Caco-2 (cell line): ENCODE measurements at regions not wholly inside any gene's neighbourhood (a gene's known extent, or its start where the extent isn't known, plus 50 kb on each side); places are given as distances from the start of the nearest gene placed in this dataset.
A peak's percentile ranks its signal among the peaks of the same experiment; 100 is the strongest.

ENCODE experiments used
- BruUV-seq: library from RNA; stranded (reverse); fragments of 400-500 nt; replicated peaks from 2 replicates; lab custom pipeline; 2021; lab: Mats Ljungman, UMichigan
- CTCF ChIA-PET: fragments of 300-600 bp; sonication (Branson Sonifier 250); formaldehyde crosslinking; loops from one replicate; lab custom pipeline; 2022; ENCODE audit warnings: antibody characterized with exemption; lab: Charles Lee
- POLR2A ChIA-PET: fragments of 300-600 bp; sonication (Branson Sonifier 250); formaldehyde crosslinking; loops from one replicate; lab custom pipeline; 2022; ENCODE audit warnings: antibody characterized with exemption; lab: Charles Lee
- DNase-seq, 2 experiments: peaks; one replicate each; pipeline versions ENCODE4 v3.0.0 to v3.0.0-alpha.2; 2020 to 2022
- H3K27me3 ChIP-seq: replicated peaks from 2 replicates; pipeline ENCODE4 v1.6.0; 2011; ENCODE audit warnings: low read length; ENCODE audit not compliant: control insufficient read depth, insufficient read depth
- H3K36me3 ChIP-seq: 2 replicates; pipeline ENCODE4 v1.5.1; 2011; ENCODE audit warnings: low read length; ENCODE audit not compliant: control insufficient read depth, insufficient read depth
- H3K4me1 ChIP-seq: fragments of 250-450 bp; sonication (Bioruptor Pico); 2 replicates; pipeline ENCODE4 v1.5.1; 2020; ENCODE audit warnings: mild to moderate bottlenecking
- H3K4me3 ChIP-seq: 2 replicates; pipeline ENCODE4 v1.5.1; 2011; ENCODE audit warnings: low read depth, mild to moderate bottlenecking, control low read depth, low read length
- H3K9me3 ChIP-seq: fragments of 250-450 bp; sonication (Bioruptor Pico); 2 replicates; pipeline ENCODE4 v1.5.1; 2020; ENCODE audit warnings: mild to moderate bottlenecking, moderate library complexity
- H3K27ac Mint-ChIP-seq: one replicate; pipeline ENCODE4 v1.8.0; 2022; ENCODE audit warnings: mixed read lengths; ENCODE audit not compliant: unreplicated experiment
- H3K27me3 Mint-ChIP-seq: one replicate; pipeline ENCODE4 v1.8.0; 2022; ENCODE audit warnings: mixed read lengths; ENCODE audit not compliant: insufficient read depth, unreplicated experiment
- H3K36me3 Mint-ChIP-seq: one replicate; pipeline ENCODE4 v1.8.0; 2022; ENCODE audit warnings: mild to moderate bottlenecking, mixed read lengths; ENCODE audit not compliant: insufficient read depth, unreplicated experiment
- H3K4me1 Mint-ChIP-seq: one replicate; pipeline ENCODE4 v1.8.0; 2022; ENCODE audit warnings: low read depth, mixed read lengths; ENCODE audit not compliant: unreplicated experiment
- H3K4me3 Mint-ChIP-seq: one replicate; pipeline ENCODE4 v1.8.0; 2022; ENCODE audit warnings: mild to moderate bottlenecking, moderate library complexity, mixed read lengths; ENCODE audit not compliant: unreplicated experiment
- H3K9me3 Mint-ChIP-seq: one replicate; pipeline ENCODE4 v1.8.0; 2022; ENCODE audit warnings: mixed read lengths; ENCODE audit not compliant: unreplicated experiment
- intact Hi-C: fragments of 100-400 bp; cut with micrococcal nuclease; formaldehyde crosslinking; loops from one replicate; pipeline ENCODE4 v1.10.0; 2022; ENCODE audit not compliant: unreplicated experiment
- TF ChIP-seq, protein P1 (sequence below), 2 experiments: fragments of 200-600 bp in 1 of 2; IDR thresholded peaks; 1 replicate in 1 of 2; 2 replicates in 1 of 2; pipeline versions ENCODE4 v1.5.1 to v1.8.0; 2011 to 2022; ENCODE audit warnings: antibody characterized with exemption in 1 of 2, control low read depth in 1 of 2, inconsistent platforms in 1 of 2, low read depth in 1 of 2, low read length in 1 of 2, mild to moderate bottlenecking in 1 of 2, moderate library complexity in 1 of 2; ENCODE audit not compliant: insufficient read depth in 1 of 2, severe bottlenecking in 1 of 2, unreplicated experiment in 1 of 2

DNA sequence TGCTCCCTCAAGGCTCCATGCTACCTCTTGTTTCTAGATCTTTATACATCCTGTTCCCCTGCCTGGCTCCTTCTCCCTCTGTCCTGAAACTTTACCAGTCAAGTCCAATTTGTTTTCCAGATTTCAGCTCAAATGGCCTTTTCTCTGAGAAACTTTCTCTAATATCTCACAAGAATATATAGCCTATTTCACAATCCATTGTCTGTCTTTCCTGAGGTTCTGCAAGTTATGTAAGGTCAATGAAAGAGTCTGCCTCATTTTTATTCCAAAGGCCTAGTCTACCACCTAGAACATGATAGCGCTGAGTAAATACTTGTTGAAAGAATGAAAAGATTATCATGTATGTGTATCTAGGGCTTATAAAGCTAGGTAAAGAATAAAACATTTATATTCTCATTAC is 348.8 kb downstream of the SPRY2 start:
- Mint-ChIP-seq H3K9me3 (peaks cover 35% of the 10 kb centered on the region), H3K27ac (no peak overlapping the region), H3K27me3 (no peaks in the 10 kb centered on the region), H3K36me3 (peaks cover 6% of the 10 kb centered on the region), H3K4me3 (no peak overlapping the region), H3K4me1 (peaks cover 33% of the 10 kb centered on the region)
- ChIA-PET POLR2A (no interaction called here), CTCF (no interaction called here)
- peaks cover 22% of the 10 kb centered on the region for H3K4me1 ChIP-seq
- no peaks in the 10 kb centered on the region for H3K27me3 ChIP-seq
- intact Hi-C loops, result no loop called here
- no peaks in the 10 kb centered on the region for H3K9me3 ChIP-seq
- no peaks in the 10 kb centered on the region for H3K36me3 ChIP-seq
- no peak for DNase-seq
- TF ChIP-seq, protein P1, sequence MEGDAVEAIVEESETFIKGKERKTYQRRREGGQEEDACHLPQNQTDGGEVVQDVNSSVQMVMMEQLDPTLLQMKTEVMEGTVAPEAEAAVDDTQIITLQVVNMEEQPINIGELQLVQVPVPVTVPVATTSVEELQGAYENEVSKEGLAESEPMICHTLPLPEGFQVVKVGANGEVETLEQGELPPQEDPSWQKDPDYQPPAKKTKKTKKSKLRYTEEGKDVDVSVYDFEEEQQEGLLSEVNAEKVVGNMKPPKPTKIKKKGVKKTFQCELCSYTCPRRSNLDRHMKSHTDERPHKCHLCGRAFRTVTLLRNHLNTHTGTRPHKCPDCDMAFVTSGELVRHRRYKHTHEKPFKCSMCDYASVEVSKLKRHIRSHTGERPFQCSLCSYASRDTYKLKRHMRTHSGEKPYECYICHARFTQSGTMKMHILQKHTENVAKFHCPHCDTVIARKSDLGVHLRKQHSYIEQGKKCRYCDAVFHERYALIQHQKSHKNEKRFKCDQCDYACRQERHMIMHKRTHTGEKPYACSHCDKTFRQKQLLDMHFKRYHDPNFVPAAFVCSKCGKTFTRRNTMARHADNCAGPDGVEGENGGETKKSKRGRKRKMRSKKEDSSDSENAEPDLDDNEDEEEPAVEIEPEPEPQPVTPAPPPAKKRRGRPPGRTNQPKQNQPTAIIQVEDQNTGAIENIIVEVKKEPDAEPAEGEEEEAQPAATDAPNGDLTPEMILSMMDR (IDR thresholded peaks at IDR 0.05; ENCODE audit: insufficient read depth in 1 of 2, low read depth in 1 of 2, low read length in 1 of 2, severe bottlenecking in 1 of 2, unreplicated experiment in 1 of 2), result no peak
- no peak overlapping the region for H3K4me3 ChIP-seq
- BruUV-seq, result no TSS peak

DNA sequence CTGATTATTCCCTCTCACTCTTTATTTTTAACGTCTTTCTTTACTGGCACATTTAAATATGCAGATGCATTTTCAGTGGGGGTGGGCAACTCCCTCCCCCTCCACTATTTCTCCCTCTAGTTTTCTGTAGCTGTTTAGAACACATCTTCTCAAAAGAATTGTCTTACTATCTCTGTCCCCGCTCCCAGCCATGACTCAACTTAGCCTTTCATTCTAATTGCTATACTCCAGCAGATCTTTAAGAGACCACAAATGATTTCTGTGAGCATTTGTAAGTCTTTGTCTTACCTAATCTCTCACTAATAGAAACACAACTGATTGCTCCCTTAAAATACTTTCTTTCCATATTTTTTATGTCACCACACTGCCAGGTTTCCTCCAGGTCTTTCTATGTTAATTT is 350.9 kb downstream of the SPRY2 start:
- Histone ChIP-seq H3K9me3 (no peaks in the 10 kb centered on the region), H3K27me3 (no peaks in the 10 kb centered on the region), H3K4me1 (peaks cover 22% of the 10 kb centered on the region), H3K4me3 (no peak overlapping the region), H3K36me3 (no peaks in the 10 kb centered on the region)
- CTCF ChIA-PET, result no interaction called here
- Mint-ChIP-seq H3K9me3 (peaks cover 35% of the 10 kb centered on the region), H3K27ac (peak overlapping the region; percentile 69), H3K27me3 (no peaks in the 10 kb centered on the region), H3K4me1 (peaks cover 46% of the 10 kb centered on the region), H3K36me3 (peaks cover 6% of the 10 kb centered on the region), H3K4me3 (no peak overlapping the region)
- no TSS peak for BruUV-seq
- TF ChIP-seq, protein P1 (IDR thresholded peaks at IDR 0.05; ENCODE audit: insufficient read depth in 1 of 2, low read depth in 1 of 2, low read length in 1 of 2, severe bottlenecking in 1 of 2, unreplicated experiment in 1 of 2), result no peak
- POLR2A ChIA-PET, result no interaction called here
- no peak for DNase-seq
- intact Hi-C loops, result no loop called here

DNA sequence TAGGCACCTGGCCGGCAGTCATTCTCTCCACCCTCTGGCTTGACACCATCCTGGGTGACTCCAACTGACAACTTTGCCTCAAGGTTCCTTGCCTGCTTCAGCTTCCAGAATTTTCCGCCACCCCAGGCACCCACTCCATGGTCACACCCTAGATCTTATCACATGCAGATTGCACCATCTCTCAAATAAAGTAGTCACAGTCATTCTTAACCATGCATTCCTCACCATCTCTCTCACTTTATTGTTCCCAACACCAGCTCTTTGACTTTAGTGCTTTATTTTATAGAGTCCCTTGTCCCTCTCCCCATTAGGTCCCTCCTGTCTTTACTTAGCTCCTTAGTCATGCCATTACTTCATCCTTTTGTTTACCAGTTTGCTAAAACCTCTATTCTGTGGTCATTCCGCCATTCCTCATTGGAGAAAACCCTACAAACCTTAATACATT is 351.7 kb downstream of the SPRY2 start:
- peak; percentile 36 to 51 for DNase-seq
- ChIA-PET POLR2A (no interaction called here), CTCF (no interaction called here)
- peaks cover 35% of the 10 kb centered on the region for H3K9me3 Mint-ChIP-seq
- peak overlapping the region; percentile 69 for H3K27ac Mint-ChIP-seq
- H3K4me3 Mint-ChIP-seq, result peak overlapping the region; percentile 27
- BruUV-seq, result no TSS peak
- no peaks in the 10 kb centered on the region for H3K9me3 ChIP-seq
- H3K27me3 Mint-ChIP-seq, result no peaks in the 10 kb centered on the region
- no peak overlapping the region for H3K4me3 ChIP-seq
- H3K36me3 Mint-ChIP-seq, result peaks cover 6% of the 10 kb centered on the region
- H3K36me3 ChIP-seq, result no peaks in the 10 kb centered on the region
- intact Hi-C loops, result loop anchor here (5.0 kb wide), 2 partner anchors 143 to 212 kb away; no protein-coding TSS in a partner anchor
- H3K4me1 Mint-ChIP-seq, result peaks cover 46% of the 10 kb centered on the region
- no peaks in the 10 kb centered on the region for H3K27me3 ChIP-seq
- H3K4me1 ChIP-seq, result peaks cover 22% of the 10 kb centered on the region
- TF ChIP-seq, protein P1 (IDR thresholded peaks at IDR 0.05; ENCODE audit: insufficient read depth in 1 of 2, low read depth in 1 of 2, low read length in 1 of 2, severe bottlenecking in 1 of 2, unreplicated experiment in 1 of 2), result no peak
